ENCODE measurements at regions not wholly inside any gene's neighbourhood (a gene's known extent, or its start where the extent isn't known, plus 50 kb on each side); places are given as distances from the start of the nearest gene placed in this dataset.

GRCh38 chr5:83001796-83002381 lies 75.3 kb downstream of the TMEM167A start:
- TF ChIP-seq, protein P1, sequence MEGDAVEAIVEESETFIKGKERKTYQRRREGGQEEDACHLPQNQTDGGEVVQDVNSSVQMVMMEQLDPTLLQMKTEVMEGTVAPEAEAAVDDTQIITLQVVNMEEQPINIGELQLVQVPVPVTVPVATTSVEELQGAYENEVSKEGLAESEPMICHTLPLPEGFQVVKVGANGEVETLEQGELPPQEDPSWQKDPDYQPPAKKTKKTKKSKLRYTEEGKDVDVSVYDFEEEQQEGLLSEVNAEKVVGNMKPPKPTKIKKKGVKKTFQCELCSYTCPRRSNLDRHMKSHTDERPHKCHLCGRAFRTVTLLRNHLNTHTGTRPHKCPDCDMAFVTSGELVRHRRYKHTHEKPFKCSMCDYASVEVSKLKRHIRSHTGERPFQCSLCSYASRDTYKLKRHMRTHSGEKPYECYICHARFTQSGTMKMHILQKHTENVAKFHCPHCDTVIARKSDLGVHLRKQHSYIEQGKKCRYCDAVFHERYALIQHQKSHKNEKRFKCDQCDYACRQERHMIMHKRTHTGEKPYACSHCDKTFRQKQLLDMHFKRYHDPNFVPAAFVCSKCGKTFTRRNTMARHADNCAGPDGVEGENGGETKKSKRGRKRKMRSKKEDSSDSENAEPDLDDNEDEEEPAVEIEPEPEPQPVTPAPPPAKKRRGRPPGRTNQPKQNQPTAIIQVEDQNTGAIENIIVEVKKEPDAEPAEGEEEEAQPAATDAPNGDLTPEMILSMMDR (conservative IDR thresholded peaks at IDR 0.05; ENCODE audit: low read depth, low read length), result no peak
- DNase-seq (ENCODE audit: low read depth), result peak; percentile 58
- no peak overlapping the region for H3K4me3 ChIP-seq (ENCODE audit: low read length)

- TF ChIP-seq, protein P1 (conservative IDR thresholded peaks at IDR 0.05; ENCODE audit: low read depth, low read length), result no peak
- DNase-seq (ENCODE audit: low read depth), result no peak
- H3K4me3 ChIP-seq (ENCODE audit: low read length), result no peak overlapping the region
Measured at GRCh38 chr5:83000922-83001321, 76.3 kb downstream of the TMEM167A start.

DNA sequence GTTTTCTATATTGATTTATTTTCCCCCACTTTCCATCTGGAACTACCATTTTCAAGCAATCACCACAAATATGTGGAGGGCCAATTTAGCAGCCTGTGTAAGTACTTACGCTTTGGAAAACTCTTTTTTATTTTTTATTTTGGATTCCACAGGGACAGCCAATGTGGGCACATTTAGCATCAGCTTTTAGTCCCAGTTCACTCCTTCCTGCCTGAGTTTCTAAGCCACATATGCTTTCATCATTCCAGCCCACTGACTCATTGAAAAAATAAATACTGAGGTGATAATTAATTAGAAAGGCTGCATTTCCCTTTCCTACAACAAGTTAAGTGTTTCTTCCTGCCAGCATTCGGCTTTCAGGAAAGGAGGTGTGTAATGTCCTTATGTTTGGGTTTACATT lies 76.8 kb downstream of the TMEM167A start:
- TF ChIP-seq, protein P1 (conservative IDR thresholded peaks at IDR 0.05; ENCODE audit: low read depth, low read length), result no peak
- DNase-seq (ENCODE audit: low read depth), result peak; percentile 66
- H3K4me3 ChIP-seq (ENCODE audit: low read length), result no peak overlapping the region

- H3K4me3 ChIP-seq (ENCODE audit: low read length), result no peak overlapping the region
- no peak for DNase-seq (ENCODE audit: low read depth)
- TF ChIP-seq, protein P1 (conservative IDR thresholded peaks at IDR 0.05; ENCODE audit: low read depth, low read length), result no peak
Measured at GRCh38 chr5:82993416-82993815, 83.8 kb downstream of the TMEM167A start.

DNA sequence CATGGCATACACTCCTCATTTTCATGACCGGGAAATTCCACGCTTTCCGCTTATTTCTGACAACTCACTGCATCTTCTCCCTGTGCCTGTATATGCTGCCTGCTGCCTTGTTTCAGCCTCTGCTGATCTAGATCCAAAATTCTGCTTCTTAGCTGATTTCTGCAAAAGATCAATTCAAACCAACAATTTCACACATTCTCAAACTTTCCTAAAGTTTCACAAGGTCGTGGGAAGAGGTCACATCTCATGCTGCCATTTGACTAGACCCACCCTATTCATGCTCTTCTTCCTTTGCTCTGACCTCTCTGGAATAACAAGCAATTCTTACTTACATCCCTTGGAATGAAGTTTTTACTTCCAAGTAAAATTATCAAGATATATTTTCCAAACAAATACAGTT lies 84.5 kb downstream of the TMEM167A start:
- no peak overlapping the region for H3K4me3 ChIP-seq (ENCODE audit: low read length)
- no peak for DNase-seq (ENCODE audit: low read depth)
- TF ChIP-seq, protein P1 (conservative IDR thresholded peaks at IDR 0.05; ENCODE audit: low read depth, low read length), result no peak

- no peak overlapping the region for H3K4me3 ChIP-seq (ENCODE audit: low read length)
- peak; percentile 90 for DNase-seq (ENCODE audit: low read depth)
- TF ChIP-seq, protein P1 (conservative IDR thresholded peaks at IDR 0.05; ENCODE audit: low read depth, low read length), result no peak
Measured at GRCh38 chr5:82991678-82992323, 85.4 kb downstream of the TMEM167A start.

- no peak for DNase-seq (ENCODE audit: low read depth)
Measured at GRCh38 chr5:82991059-82991458, 86.1 kb downstream of the TMEM167A start.

More at GRCh38 chr5:82991059-82991458, 86.1 kb downstream of the TMEM167A start:
- TF ChIP-seq, protein P1 (conservative IDR thresholded peaks at IDR 0.05; ENCODE audit: low read depth, low read length), result no peak
- H3K4me3 ChIP-seq (ENCODE audit: low read length), result no peak overlapping the region

All from retinal pigment epithelial cell (primary cell).